Ovary (tissue), 7 donors: ENCODE measurements at regions not wholly inside any gene's neighbourhood (a gene's known extent, or its start where the extent isn't known, plus 50 kb on each side); places are given as distances from the start of the nearest gene placed in this dataset.

ENCODE experiments used
- DNase-seq, 5 donors: peaks; one replicate each; pipeline ENCODE4 v3.0.0-alpha.2; 2019 to 2020
- H3K27ac ChIP-seq, 2 donors: fragments of 200-600 bp; one replicate each; pipeline versions ENCODE4 v1.5.1 to v1.8.0; 2019 to 2022
- H3K27me3 ChIP-seq: fragments of 200-600 bp; one replicate; pipeline ENCODE4 v1.8.0; 2022
- H3K36me3 ChIP-seq: fragments of 200-600 bp; sonication (generic); one replicate; pipeline ENCODE4 v1.5.1; 2019
- H3K4me1 ChIP-seq: one replicate; pipeline ENCODE4 v1.8.1; 2013; ENCODE audit warnings: mild to moderate bottlenecking, moderate library complexity; ENCODE audit not compliant: insufficient read depth
- H3K4me3 ChIP-seq: fragments of 200-600 bp; sonication (generic); one replicate; pipeline ENCODE4 v1.5.1; 2017
- H3K9me3 ChIP-seq, 2 donors: fragments of 200-600 bp in 1 of 2; sonication (generic) in 1 of 2; one replicate each; pipeline versions ENCODE4 v1.5.1 to v1.8.1; 2013 to 2019; ENCODE audit warnings: mild to moderate bottlenecking in 1 of 2, moderate library complexity in 1 of 2
- EP300 ChIP-seq: sonication (generic); formaldehyde crosslinking; IDR thresholded peaks from one replicate; pipeline ENCODE4 v1.6.1; 2017; ENCODE audit warnings: antibody characterized with exemption
- POLR2A ChIP-seq: fragments of 450-650 bp; IDR thresholded peaks from one replicate; pipeline ENCODE4 v1.6.1; 2017; ENCODE audit warnings: antibody characterized with exemption, mild to moderate bottlenecking, moderate library complexity
- WGBS, 3 donors: extraction: QIAGEN DNeasy Blood & Tissue Kit in 1 of 3; methylation state at CpG; one replicate each; pipeline versions ENCODE4 v1.1.5 to v1.1.7; 2013 to 2017; 5-methylcytosine and 5-hydroxymethylcytosine counted together
- intact Hi-C, 4 donors: fragments of 100-400 bp; cut with DNase I; formaldehyde crosslinking; loops; one replicate each; pipeline versions ENCODE4 v1.11.0 to v1.15.1; 2022 to 2023
- TF ChIP-seq, protein P1 (sequence below), 3 donors: fragments of 450-650 bp in 2 of 3; fragments of 200-600 bp in 1 of 3; IDR thresholded peaks; one replicate each; pipeline versions ENCODE4 v1.5.1 to v1.8.0; 2016 to 2022; ENCODE audit warnings: antibody characterized with exemption in 3 of 3, mild to moderate bottlenecking in 1 of 3
- donor health status: DM: no; HTN: no; CAD: no; lungs with moderate emphysema.
- donor health status: DM: no; HTN: no; CAD: no.
- donor health status: Bipolar disorder and iron deficiency.
- donor health status: DM: no; HTN: no; CAD: no.
- donor health status: DM: yes; HTN: yes; CAD: no.

DNA sequence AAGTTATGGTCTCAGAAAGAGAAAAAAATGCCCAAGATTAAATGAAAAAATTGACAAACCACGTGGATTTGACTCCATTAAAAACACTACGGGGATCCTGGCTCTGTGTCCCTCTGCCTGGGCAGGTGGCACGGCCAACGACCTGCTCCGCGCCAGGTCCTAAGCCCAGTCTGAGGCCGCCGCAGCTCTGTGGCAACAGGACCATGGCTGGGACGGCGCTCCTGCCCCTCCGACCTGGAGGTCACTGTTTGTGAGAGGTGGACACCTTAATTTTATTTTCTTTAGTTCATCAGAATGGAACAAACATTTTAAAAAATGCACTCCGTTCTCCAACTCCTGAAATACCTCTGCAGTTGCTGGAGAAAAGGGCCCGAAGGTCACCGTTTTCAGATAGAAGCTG lies 369.4 kb downstream of the CDH9 start:
- intact Hi-C loops, result no loop called here
- no peaks in the 10 kb centered on the region for H3K36me3 ChIP-seq
- 87 to 89% (median 88%) methylated on average over 14 of the region's 14 CpGs for WGBS, 3 donors

DNA sequence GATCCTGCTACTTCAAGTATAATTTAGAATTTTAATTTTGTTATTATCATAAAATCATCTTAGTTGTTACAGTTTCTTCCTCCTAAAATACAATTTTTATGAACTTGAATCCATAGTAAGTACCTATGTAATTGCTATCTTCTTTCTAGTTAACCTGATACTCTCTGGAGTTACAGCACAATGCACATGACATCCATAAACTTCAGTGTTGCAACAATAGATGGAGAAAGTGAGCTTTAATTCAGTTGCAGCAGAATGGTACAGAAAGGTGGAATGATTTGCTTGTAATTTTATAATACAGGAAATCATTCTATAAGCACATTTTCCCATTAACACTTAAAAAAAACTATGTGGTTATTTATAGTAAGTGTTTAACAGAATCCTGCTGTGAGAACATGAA lies 372.0 kb downstream of the CDH9 start:
- TF ChIP-seq EP300, result no peak
- TF ChIP-seq, protein P1, sequence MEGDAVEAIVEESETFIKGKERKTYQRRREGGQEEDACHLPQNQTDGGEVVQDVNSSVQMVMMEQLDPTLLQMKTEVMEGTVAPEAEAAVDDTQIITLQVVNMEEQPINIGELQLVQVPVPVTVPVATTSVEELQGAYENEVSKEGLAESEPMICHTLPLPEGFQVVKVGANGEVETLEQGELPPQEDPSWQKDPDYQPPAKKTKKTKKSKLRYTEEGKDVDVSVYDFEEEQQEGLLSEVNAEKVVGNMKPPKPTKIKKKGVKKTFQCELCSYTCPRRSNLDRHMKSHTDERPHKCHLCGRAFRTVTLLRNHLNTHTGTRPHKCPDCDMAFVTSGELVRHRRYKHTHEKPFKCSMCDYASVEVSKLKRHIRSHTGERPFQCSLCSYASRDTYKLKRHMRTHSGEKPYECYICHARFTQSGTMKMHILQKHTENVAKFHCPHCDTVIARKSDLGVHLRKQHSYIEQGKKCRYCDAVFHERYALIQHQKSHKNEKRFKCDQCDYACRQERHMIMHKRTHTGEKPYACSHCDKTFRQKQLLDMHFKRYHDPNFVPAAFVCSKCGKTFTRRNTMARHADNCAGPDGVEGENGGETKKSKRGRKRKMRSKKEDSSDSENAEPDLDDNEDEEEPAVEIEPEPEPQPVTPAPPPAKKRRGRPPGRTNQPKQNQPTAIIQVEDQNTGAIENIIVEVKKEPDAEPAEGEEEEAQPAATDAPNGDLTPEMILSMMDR (IDR thresholded peaks at IDR 0.05), result no peak
- TF ChIP-seq POLR2A, result no peak
- Histone ChIP-seq H3K36me3 (no peaks in the 10 kb centered on the region), H3K9me3 (no peaks in the 10 kb centered on the region), H3K4me3 (no peak overlapping the region), H3K4me1 (no peaks in the 10 kb centered on the region), H3K27ac (no peak overlapping the region), H3K27me3 (no peaks in the 10 kb centered on the region)
- intact Hi-C loops, result no loop called here
- DNase-seq, result no peak

More for the DNA sequence above, 369.4 kb downstream of the CDH9 start:
- no peak for DNase-seq
- no peaks in the 10 kb centered on the region for H3K9me3 ChIP-seq
- no peak overlapping the region for H3K4me3 ChIP-seq
- no peaks in the 10 kb centered on the region for H3K27me3 ChIP-seq
- no peak overlapping the region for H3K27ac ChIP-seq
- no peak for TF ChIP-seq POLR2A
- no peaks in the 10 kb centered on the region for H3K4me1 ChIP-seq

DNA sequence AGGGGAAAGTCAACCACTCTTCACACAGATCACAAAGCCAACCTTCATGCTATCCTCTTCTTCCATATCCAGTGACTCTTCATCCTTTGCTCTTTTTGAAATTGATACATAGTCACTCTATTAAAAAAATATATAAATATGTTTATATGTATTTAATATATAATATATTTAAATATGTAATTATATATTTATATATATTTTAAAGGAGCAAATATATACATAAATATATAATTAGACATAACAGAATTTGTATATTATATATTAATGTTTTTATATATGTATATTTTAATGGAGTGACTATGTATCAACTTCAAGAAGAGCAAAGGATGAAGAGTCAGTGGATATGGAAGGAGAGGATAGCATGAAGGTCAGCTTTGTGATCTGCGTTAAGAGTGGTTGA lies 374.9 kb downstream of the CDH9 start:
- no peaks in the 10 kb centered on the region for H3K4me1 ChIP-seq
- no peak overlapping the region for H3K4me3 ChIP-seq
- WGBS, 3 donors, result 84 to 92% (median 89%) methylated on average over 1 of the region's 1 CpG
- intact Hi-C loops, result no loop called here
- no peak overlapping the region for H3K27ac ChIP-seq
- no peaks in the 10 kb centered on the region for H3K9me3 ChIP-seq
- TF ChIP-seq, protein P1 (IDR thresholded peaks at IDR 0.05), result no peak
- TF ChIP-seq EP300 (no peak), POLR2A (no peak)
- H3K36me3 ChIP-seq, result no peaks in the 10 kb centered on the region
- no peaks in the 10 kb centered on the region for H3K27me3 ChIP-seq
- DNase-seq, result no peak

DNA sequence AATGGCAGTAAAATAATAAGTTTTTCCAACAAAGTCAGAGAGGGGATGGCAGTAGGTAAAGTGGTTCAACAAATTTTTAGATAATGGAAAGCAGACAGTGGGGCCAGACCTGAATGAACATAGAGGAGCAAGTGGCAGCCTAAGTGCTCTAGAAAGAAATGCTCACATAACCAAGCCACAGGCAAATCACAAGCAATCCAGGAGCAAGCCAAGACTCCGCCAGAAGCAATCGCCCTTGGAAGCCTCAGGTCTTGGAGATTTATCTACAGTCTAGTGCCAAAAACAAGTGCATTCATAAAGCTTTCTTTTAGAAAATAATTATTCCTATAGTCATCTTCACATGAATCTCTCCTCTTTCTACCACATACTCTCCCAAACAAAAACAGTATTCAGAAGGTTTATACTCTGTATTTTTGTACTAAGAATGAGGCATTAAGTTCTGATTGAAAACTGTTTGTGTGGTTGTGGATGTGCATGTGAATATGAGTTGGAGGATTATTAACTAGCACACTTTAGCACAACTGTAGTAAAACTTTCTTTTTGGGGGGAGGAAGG lies 375.5 kb downstream of the CDH9 start:
- TF ChIP-seq, protein P1 (IDR thresholded peaks at IDR 0.05), result no peak
- no peak for TF ChIP-seq POLR2A
- TF ChIP-seq EP300, result no peak
- Histone ChIP-seq H3K9me3 (no peaks in the 10 kb centered on the region), H3K4me3 (no peak overlapping the region), H3K36me3 (no peaks in the 10 kb centered on the region), H3K27ac (no peak overlapping the region), H3K4me1 (no peaks in the 10 kb centered on the region), H3K27me3 (no peaks in the 10 kb centered on the region)
- WGBS, 3 donors, result 69 to 81% (median 74%) methylated on average over 2 of the region's 2 CpGs
- DNase-seq, result no peak
- intact Hi-C loops, result no loop called here

DNA sequence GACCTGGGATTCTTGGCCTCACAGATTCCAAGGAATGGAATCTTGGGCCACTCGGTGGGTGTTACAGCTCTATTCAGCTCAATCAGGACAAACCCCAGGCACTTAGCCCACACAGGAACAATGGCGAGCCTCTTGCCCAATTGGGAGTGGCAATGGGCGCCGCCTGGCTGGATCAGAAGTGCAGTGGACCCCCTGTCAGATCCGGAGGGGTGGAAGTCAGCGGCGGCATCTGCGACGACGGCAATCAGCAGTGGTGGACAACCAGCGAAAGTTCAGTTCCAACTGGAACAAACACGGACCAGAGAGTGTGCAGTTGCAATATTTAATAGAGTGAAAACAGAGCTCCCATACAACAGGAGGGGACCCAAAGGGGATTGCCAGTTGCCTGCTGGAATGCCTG lies 378.3 kb downstream of the CDH9 start:
- Histone ChIP-seq H3K36me3 (no peaks in the 10 kb centered on the region), H3K27ac (no peak overlapping the region)

More for the DNA sequence above, 378.3 kb downstream of the CDH9 start:
- H3K27me3 ChIP-seq, result no peaks in the 10 kb centered on the region
- TF ChIP-seq, protein P1 (IDR thresholded peaks at IDR 0.05), result no peak
- no peak for TF ChIP-seq POLR2A
- TF ChIP-seq EP300, result no peak
- 91 to 93% (median 91%) methylated on average over 12 of the region's 12 CpGs for WGBS, 3 donors
- H3K4me3 ChIP-seq, result no peak overlapping the region
- no peaks in the 10 kb centered on the region for H3K9me3 ChIP-seq
- H3K4me1 ChIP-seq, result no peaks in the 10 kb centered on the region
- no peak for DNase-seq
- intact Hi-C loops, result no loop called here
